IMR-90 (cell line): ENCODE measurements at regions not wholly inside any gene's neighbourhood (a gene's known extent, or its start where the extent isn't known, plus 50 kb on each side); places are given as distances from the start of the nearest gene placed in this dataset.

Experiments
- ATAC-seq: fragments of 200-7000 bp; cut with Tn5 transposase; 2 replicates; pipeline ENCODE4 v1.9.1; 2020; ENCODE audit warnings: low read depth, mild to moderate bottlenecking, moderate library complexity
- BruUV-seq: library from RNA; stranded (reverse); fragments of 400-500 nt; replicated peaks from 2 replicates; lab custom pipeline; 2021; lab: Mats Ljungman, UMichigan
- CTCF ChIA-PET: fragments of 300-600 bp; formaldehyde crosslinking; extraction: SDS; loops from one replicate; lab custom pipeline; 2021; ENCODE audit warnings: antibody characterized with exemption; lab: Yijun Ruan, JAX
- POLR2A ChIA-PET: fragments of 300-600 bp; sonication (Branson Sonifier 250); formaldehyde crosslinking; loops from one replicate; lab custom pipeline; 2022; ENCODE audit warnings: antibody characterized with exemption; ENCODE audit not compliant: unreplicated experiment; lab: Charles Lee
- DNase-seq: peaks from one replicate; pipeline ENCODE4 v3.0.0; 2013
- H2AFZ ChIP-seq: replicated peaks from 2 replicates; pipeline ENCODE3; 2013; ENCODE audit warnings: low read length, mild to moderate bottlenecking; ENCODE audit not compliant: poor library complexity
- H2AK5ac ChIP-seq: 2 replicates; pipeline ENCODE4 v1.6.1; 2013; ENCODE audit warnings: low read depth, low read length, inconsistent platforms
- H2AK9ac ChIP-seq: replicated peaks from 2 replicates; pipeline ENCODE3; 2013; ENCODE audit warnings: mild to moderate bottlenecking, low read depth, low read length, moderate library complexity; ENCODE audit not compliant: poor library complexity
- H2BK120ac ChIP-seq: 2 replicates; pipeline ENCODE4 v1.6.1; 2013; ENCODE audit warnings: low read depth, low read length, inconsistent platforms
- H2BK15ac ChIP-seq: 3 replicates; pipeline ENCODE4 v1.6.1; 2013; ENCODE audit warnings: low read depth, low read length, inconsistent platforms
- H2BK20ac ChIP-seq: 2 replicates; pipeline ENCODE4 v1.6.1; 2013; ENCODE audit warnings: low read depth, mild to moderate bottlenecking, inconsistent platforms, low read length, moderate library complexity
- H2BK5ac ChIP-seq: 2 replicates; pipeline ENCODE4 v1.6.1; 2013; ENCODE audit warnings: mild to moderate bottlenecking, low read depth, low read length, inconsistent platforms; ENCODE audit not compliant: poor library complexity, severe bottlenecking
- H3K14ac ChIP-seq: replicated peaks from 2 replicates; pipeline ENCODE4 v1.6.1; 2013; ENCODE audit warnings: low read depth, low read length, inconsistent platforms
- H3K18ac ChIP-seq: 2 replicates; pipeline ENCODE4 v1.6.1; 2013; ENCODE audit warnings: low read depth, low read length, control low read depth
- H3K23ac ChIP-seq: 2 replicates; pipeline ENCODE4 v1.6.1; 2013; ENCODE audit warnings: low read depth, low read length, inconsistent platforms
- H3K27ac ChIP-seq: 2 replicates; pipeline ENCODE4 v1.5.1; 2013; ENCODE audit warnings: mild to moderate bottlenecking, control low read depth, low read length; ENCODE audit not compliant: insufficient read depth
- H3K27me3 ChIP-seq: 2 replicates; pipeline ENCODE4 v1.6.1; 2013; ENCODE audit warnings: low read length; ENCODE audit not compliant: control insufficient read depth, insufficient read depth
- H3K36me3 ChIP-seq: 2 replicates; pipeline ENCODE4 v1.6.1; 2013; ENCODE audit warnings: low read length, mixed read lengths; ENCODE audit not compliant: control insufficient read depth, insufficient read depth
- H3K4ac ChIP-seq: 2 replicates; pipeline ENCODE4 v1.6.1; 2013; ENCODE audit warnings: low read depth, low read length, inconsistent platforms
- H3K4me1 ChIP-seq: 2 replicates; pipeline ENCODE4 v1.6.1; 2013; ENCODE audit warnings: low read length, mixed read lengths; ENCODE audit not compliant: control insufficient read depth, insufficient read depth
- H3K4me2 ChIP-seq: 2 replicates; pipeline ENCODE4 v1.6.1; 2013; ENCODE audit warnings: low read depth, mild to moderate bottlenecking, control low read depth, low read length, moderate library complexity
- H3K4me3 ChIP-seq: 2 replicates; pipeline ENCODE4 v1.5.1; 2013; ENCODE audit warnings: low read depth, mild to moderate bottlenecking, control low read depth, low read length, moderate library complexity; ENCODE audit not compliant: insufficient read depth
- H3K56ac ChIP-seq: 2 replicates; pipeline ENCODE4 v1.6.1; 2013; ENCODE audit warnings: low read length, inconsistent platforms; ENCODE audit not compliant: insufficient read depth; ENCODE audit errors: extremely low read depth
- H3K79me1 ChIP-seq, 2 experiments: 2 replicates each; pipeline ENCODE4 v1.6.1; 2013; ENCODE audit warnings: low read length in 2 of 2, inconsistent platforms in 1 of 2, low read depth in 1 of 2
- H3K9ac ChIP-seq: 2 replicates; pipeline ENCODE4 v1.6.1; 2013; ENCODE audit warnings: low read depth, low read length, control low read depth
- H3K9me1 ChIP-seq: 2 replicates; pipeline ENCODE4 v1.6.1; 2013; ENCODE audit warnings: low read length, inconsistent platforms; ENCODE audit not compliant: insufficient read depth
- H3K9me3 ChIP-seq: 2 replicates; pipeline ENCODE4 v1.6.1; 2013; ENCODE audit warnings: low read length; ENCODE audit not compliant: control insufficient read depth, insufficient read depth
- H4K20me1 ChIP-seq: 2 replicates; pipeline ENCODE4 v1.6.1; 2013; ENCODE audit warnings: low read length, inconsistent platforms; ENCODE audit not compliant: insufficient read depth
- H4K5ac ChIP-seq: 2 replicates; pipeline ENCODE4 v1.6.1; 2013; ENCODE audit warnings: mild to moderate bottlenecking, low read depth, low read length, control low read depth
- H4K8ac ChIP-seq, 2 experiments: 2 replicates each; pipeline ENCODE4 v1.6.1; 2013; ENCODE audit warnings: low read depth in 2 of 2, low read length in 2 of 2, control low read depth in 1 of 2, inconsistent platforms in 1 of 2
- H4K91ac ChIP-seq: 2 replicates; pipeline ENCODE4 v1.6.1; 2013; ENCODE audit warnings: low read depth, low read length, inconsistent platforms; ENCODE audit not compliant: insufficient read depth
- BHLHE40 ChIP-seq: fragments of 150-350 bp; IDR thresholded peaks from 2 replicates; pipeline ENCODE4 v1.6.1; 2016; ENCODE audit warnings: mild to moderate bottlenecking, low read depth, low read length
- CEBPB ChIP-seq: IDR thresholded peaks from 2 replicates; pipeline ENCODE4 v1.6.1; 2012; ENCODE audit warnings: low read depth, low read length, improper control_type of control experiment
- CHD1 ChIP-seq: IDR thresholded peaks from 2 replicates; pipeline ENCODE4 v1.6.1; 2012; ENCODE audit warnings: low read depth, low read length, improper control_type of control experiment
- CTCF ChIP-seq: conservative IDR thresholded peaks from 2 replicates; pipeline ENCODE4 v1.5.1; 2012; ENCODE audit warnings: mild to moderate bottlenecking, low read depth, low read length, improper control_type of control experiment
- ELK1 ChIP-seq: fragments of 150-350 bp; IDR thresholded peaks from 2 replicates; pipeline ENCODE4 v1.6.1; 2016; ENCODE audit warnings: low read depth, mild to moderate bottlenecking, low read length, moderate library complexity, borderline replicate concordance
- FOS ChIP-seq: fragments of 150-350 bp; IDR thresholded peaks from 2 replicates; pipeline ENCODE4 v1.6.1; 2016; ENCODE audit warnings: low read depth, low read length
- MAFK ChIP-seq: IDR thresholded peaks from 2 replicates; pipeline ENCODE4 v1.6.1; 2012; ENCODE audit warnings: low read depth, low read length, improper control_type of control experiment
- MAZ ChIP-seq: IDR thresholded peaks from 2 replicates; pipeline ENCODE4 v1.6.1; 2012; ENCODE audit warnings: low read depth, mild to moderate bottlenecking, low read length, improper control_type of control experiment, moderate library complexity, borderline replicate concordance
- MXI1 ChIP-seq: IDR thresholded peaks from 2 replicates; pipeline ENCODE4 v1.6.1; 2012; ENCODE audit warnings: low read depth, mild to moderate bottlenecking, low read length, moderate library complexity, borderline replicate concordance
- NFE2L2 ChIP-seq: fragments of 150-350 bp; IDR thresholded peaks from 2 replicates; pipeline ENCODE4 v1.6.1; 2016; ENCODE audit warnings: low read depth, mild to moderate bottlenecking, low read length
- POLR2A ChIP-seq: IDR thresholded peaks from 2 replicates; pipeline ENCODE4 v1.6.1; 2012; ENCODE audit warnings: mild to moderate bottlenecking, low read depth, low read length
- RAD21 ChIP-seq: IDR thresholded peaks from 2 replicates; pipeline ENCODE4 v1.6.1; 2012; ENCODE audit warnings: low read length, improper control_type of control experiment
- RCOR1 ChIP-seq: IDR thresholded peaks from 2 replicates; pipeline ENCODE4 v1.6.1; 2012; ENCODE audit warnings: mild to moderate bottlenecking, low read length, improper control_type of control experiment; ENCODE audit not compliant: insufficient replicate concordance
- RFX5 ChIP-seq: IDR thresholded peaks from 2 replicates; pipeline ENCODE4 v1.8.0; 2012; ENCODE audit warnings: low read depth, mild to moderate bottlenecking, low read length, moderate library complexity
- SMC3 ChIP-seq: fragments of 150-350 bp; IDR thresholded peaks from 2 replicates; pipeline ENCODE4 v1.6.1; 2016; ENCODE audit warnings: low read depth, mild to moderate bottlenecking, antibody characterized with exemption, low read length, moderate library complexity
- USF2 ChIP-seq: fragments of 150-350 bp; IDR thresholded peaks from 2 replicates; pipeline ENCODE4 v1.6.1; 2017; ENCODE audit warnings: mild to moderate bottlenecking, antibody characterized with exemption, low read length, low read depth
- WGBS, 2 experiments: methylation state at CpG; one replicate each; pipeline versions ENCODE4 v1.1.5 to v1.1.7; 2013; ENCODE audit warnings: missing lambda C conversion rate in 2 of 2; ENCODE audit not compliant: insufficient read length in 1 of 2; ENCODE audit errors: extremely low coverage in 2 of 2; 5-methylcytosine and 5-hydroxymethylcytosine counted together
- dilution Hi-C: fragments of 300-500 bp; cut with HindIII; formaldehyde crosslinking; loops from one replicate; pipeline ENCODE4 v1.14.3; 2018; ENCODE audit warnings: low sequenced_read_pairs; ENCODE audit not compliant: unreplicated experiment
- in situ Hi-C: fragments of 300-500 bp; cut with MboI; formaldehyde crosslinking; loops from 3 replicates; pipeline ENCODE4 v1.14.3; 2019; ENCODE audit warnings: low sequenced_read_pairs, inconsistent platforms, mixed read lengths
- intact Hi-C: fragments of 100-400 bp; cut with micrococcal nuclease; formaldehyde crosslinking; loops from 2 replicates; pipeline ENCODE4 v1.10.0; 2022

- no peak overlapping the region for H3K9ac ChIP-seq
- no TSS peak for BruUV-seq
- no peak overlapping the region for H2AFZ ChIP-seq
- H2BK20ac ChIP-seq: no peak overlapping the region
- no peaks in the 10 kb centered on the region for H3K79me1 ChIP-seq
- no peak overlapping the region for H3K14ac ChIP-seq
- no peaks in the 10 kb centered on the region for H3K4me1 ChIP-seq
- H3K18ac ChIP-seq: no peak overlapping the region
- CTCF ChIA-PET: no interaction called here
- DNase-seq (no peak), ATAC-seq (no peak)
- H3K36me3 ChIP-seq: no peaks in the 10 kb centered on the region
- no peak overlapping the region for H2AK5ac ChIP-seq
- no peak overlapping the region for H3K23ac ChIP-seq
- no peak overlapping the region for H3K4ac ChIP-seq
- WGBS, 2 experiments: no CpG with 5 or more reads among the region's 3 CpGs
- in situ Hi-C loops: no loop called here
- no peak for TF ChIP-seq RCOR1
- TF ChIP-seq MAZ: no peak
- TF ChIP-seq RAD21: no peak
- no peak for TF ChIP-seq CHD1
- no peak for TF ChIP-seq RFX5
- no peak for TF ChIP-seq USF2
- no peak for TF ChIP-seq SMC3
- TF ChIP-seq CTCF: no peak
- no peak for TF ChIP-seq FOS
- no peak for TF ChIP-seq ELK1
- TF ChIP-seq MAFK: no peak
- no peak for TF ChIP-seq NFE2L2
- TF ChIP-seq POLR2A: no peak
- no peak for TF ChIP-seq MXI1
- TF ChIP-seq BHLHE40: no peak
- no peak for TF ChIP-seq CEBPB
- H4K5ac ChIP-seq: no peak overlapping the region
- H3K4me3 ChIP-seq: no peak overlapping the region
- no peaks in the 10 kb centered on the region; the same call in 1 of the 2 replicates for H3K9me3 ChIP-seq
- no peak overlapping the region for H2AK9ac ChIP-seq
- H3K4me2 ChIP-seq: no peak overlapping the region
- no peaks in the 10 kb centered on the region for H3K27me3 ChIP-seq
- H4K91ac ChIP-seq: no peak overlapping the region
- POLR2A ChIA-PET: no interaction called here
- intact Hi-C loops: no loop called here
- no peak overlapping the region for H2BK120ac ChIP-seq
- H3K9me1 ChIP-seq: no peaks in the 10 kb centered on the region
- H2BK15ac ChIP-seq: no peak overlapping the region
- H2BK5ac ChIP-seq: no peak overlapping the region
- no peak overlapping the region for H3K27ac ChIP-seq
- dilution Hi-C loops: no loop called here
- no peak overlapping the region for H3K56ac ChIP-seq
- no peak overlapping the region for H4K8ac ChIP-seq
- no peaks in the 10 kb centered on the region for H4K20me1 ChIP-seq
Measured at GRCh38 chr2:16911746-16912145, 246.1 kb upstream of the CYRIA start.
